ENCODE measurements at regions not wholly inside any gene's neighbourhood (a gene's known extent, or its start where the extent isn't known, plus 50 kb on each side); places are given as distances from the start of the nearest gene placed in this dataset.
"Not testable (repeated sequence)": the region's sequence is repeated elsewhere in the genome, so short reads cannot be mapped to it uniquely, and the experiment has no call there.

- Histone ChIP-seq H3K27ac (ENCODE audit: low read depth, low read length) (peak overlapping the region; percentile 51), H3K9me3 (ENCODE audit: control insufficient read depth, insufficient read depth, low read length) (peaks cover 3% of the 10 kb centered on the region), H3K27me3 (ENCODE audit: control insufficient read depth, insufficient read depth, low read length) (no peaks in the 10 kb centered on the region), H3K36me3 (ENCODE audit: control insufficient read depth, insufficient read depth, low read length) (no peaks in the 10 kb centered on the region), H3K4me3 (ENCODE audit: low read depth, low read length) (no peak overlapping the region), H3K4me1 (ENCODE audit: control insufficient read depth, insufficient read depth, low read length) (peaks cover 10% of the 10 kb centered on the region)
- 46% methylated on average over 4 of the region's 6 CpGs for WGBS (ENCODE audit: insufficient coverage)
- DNase-seq (ENCODE audit: low read depth in 4 of 6, low spot score in 6 of 6): peak in 3 of 6 donors; percentile 32 to 68 (median 38)
These were observed 142.3 kb upstream of the EDNRB start for GRCh38 chr13:78060966-78061365.

GRCh38 chr13:78056865-78057264 is 138.2 kb upstream of the EDNRB start:
- H3K27ac ChIP-seq (ENCODE audit: low read depth, low read length); H3K36me3 ChIP-seq (ENCODE audit: control insufficient read depth, insufficient read depth, low read length); H3K4me3 ChIP-seq (ENCODE audit: low read depth, low read length); DNase-seq (ENCODE audit: low read depth in 4 of 6, low spot score in 6 of 6); H3K27me3 ChIP-seq (ENCODE audit: control insufficient read depth, insufficient read depth, low read length); H3K9me3 ChIP-seq (ENCODE audit: control insufficient read depth, insufficient read depth, low read length): not testable (repeated sequence)
- peaks cover 12% of the 10 kb centered on the region for H3K4me1 ChIP-seq (ENCODE audit: control insufficient read depth, insufficient read depth, low read length)
- 100% methylated on average over 2 of the region's 2 CpGs for WGBS (ENCODE audit: insufficient coverage)

- Histone ChIP-seq H3K4me3 (ENCODE audit: low read depth, low read length) (peak overlapping the region; percentile 26), H3K36me3 (ENCODE audit: control insufficient read depth, insufficient read depth, low read length) (no peaks in the 10 kb centered on the region), H3K27ac (ENCODE audit: low read depth, low read length) (peak overlapping the region; percentile 87), H3K9me3 (ENCODE audit: control insufficient read depth, insufficient read depth, low read length) (peaks cover 3% of the 10 kb centered on the region), H3K27me3 (ENCODE audit: control insufficient read depth, insufficient read depth, low read length) (no peaks in the 10 kb centered on the region), H3K4me1 (ENCODE audit: control insufficient read depth, insufficient read depth, low read length) (peaks cover 4% of the 10 kb centered on the region)
- peak in 3 of 6 donors; percentile 61 to 84 (median 68) for DNase-seq (ENCODE audit: low read depth in 4 of 6, low spot score in 6 of 6)
- WGBS (ENCODE audit: insufficient coverage): 13% methylated on average over 1 of the region's 3 CpGs
These were observed 135.5 kb upstream of the EDNRB start for GRCh38 chr13:78054157-78054556.

- Histone ChIP-seq H3K9me3 (ENCODE audit: control insufficient read depth, insufficient read depth, low read length) (no peaks in the 10 kb centered on the region), H3K4me1 (ENCODE audit: control insufficient read depth, insufficient read depth, low read length) (no peaks in the 10 kb centered on the region), H3K4me3 (ENCODE audit: low read depth, low read length) (no peak overlapping the region), H3K27me3 (ENCODE audit: control insufficient read depth, insufficient read depth, low read length) (no peaks in the 10 kb centered on the region), H3K27ac (ENCODE audit: low read depth, low read length) (no peak overlapping the region), H3K36me3 (ENCODE audit: control insufficient read depth, insufficient read depth, low read length) (no peaks in the 10 kb centered on the region)
- no CpG with 5 or more reads among the region's 1 CpG for WGBS (ENCODE audit: insufficient coverage)
- DNase-seq (ENCODE audit: low read depth in 4 of 6, low spot score in 6 of 6): no peak
These were observed 128.5 kb upstream of the EDNRB start for GRCh38 chr13:78047151-78047550.

GRCh38 chr13:78046331-78046730 is 127.7 kb upstream of the EDNRB start:
- Histone ChIP-seq H3K4me1 (ENCODE audit: control insufficient read depth, insufficient read depth, low read length) (no peaks in the 10 kb centered on the region), H3K4me3 (ENCODE audit: low read depth, low read length) (no peak overlapping the region), H3K9me3 (ENCODE audit: control insufficient read depth, insufficient read depth, low read length) (no peaks in the 10 kb centered on the region), H3K27ac (ENCODE audit: low read depth, low read length) (no peak overlapping the region), H3K27me3 (ENCODE audit: control insufficient read depth, insufficient read depth, low read length) (no peaks in the 10 kb centered on the region), H3K36me3 (ENCODE audit: control insufficient read depth, insufficient read depth, low read length) (no peaks in the 10 kb centered on the region)
- no CpG with 5 or more reads among the region's 2 CpGs for WGBS (ENCODE audit: insufficient coverage)
- DNase-seq (ENCODE audit: low read depth in 4 of 6, low spot score in 6 of 6): no peak

GRCh38 chr13:78045916-78046315 is 127.3 kb upstream of the EDNRB start:
- no peak overlapping the region for H3K27ac ChIP-seq (ENCODE audit: low read depth, low read length)
- WGBS (ENCODE audit: insufficient coverage): no CpG with 5 or more reads among the region's 3 CpGs
- no peak for DNase-seq (ENCODE audit: low read depth in 4 of 6, low spot score in 6 of 6)

GRCh38 chr13:78041366-78041765 is 122.7 kb upstream of the EDNRB start:
- H3K9me3 ChIP-seq (ENCODE audit: control insufficient read depth, insufficient read depth, low read length); H3K4me3 ChIP-seq (ENCODE audit: low read depth, low read length); DNase-seq (ENCODE audit: low read depth in 4 of 6, low spot score in 6 of 6); H3K27ac ChIP-seq (ENCODE audit: low read depth, low read length); H3K27me3 ChIP-seq (ENCODE audit: control insufficient read depth, insufficient read depth, low read length); H3K36me3 ChIP-seq (ENCODE audit: control insufficient read depth, insufficient read depth, low read length); H3K4me1 ChIP-seq (ENCODE audit: control insufficient read depth, insufficient read depth, low read length): not testable (repeated sequence)
- WGBS (ENCODE audit: insufficient coverage): 100% methylated on average over 1 of the region's 3 CpGs

More at GRCh38 chr13:78045916-78046315, 127.3 kb upstream of the EDNRB start:
- Histone ChIP-seq H3K36me3 (ENCODE audit: control insufficient read depth, insufficient read depth, low read length) (no peaks in the 10 kb centered on the region), H3K4me1 (ENCODE audit: control insufficient read depth, insufficient read depth, low read length) (no peaks in the 10 kb centered on the region), H3K4me3 (ENCODE audit: low read depth, low read length) (no peak overlapping the region), H3K27me3 (ENCODE audit: control insufficient read depth, insufficient read depth, low read length) (no peaks in the 10 kb centered on the region), H3K9me3 (ENCODE audit: control insufficient read depth, insufficient read depth, low read length) (no peaks in the 10 kb centered on the region)

- WGBS (ENCODE audit: insufficient coverage): no CpG with 5 or more reads among the region's 4 CpGs
- no peaks in the 10 kb centered on the region for H3K4me1 ChIP-seq (ENCODE audit: control insufficient read depth, insufficient read depth, low read length)
- H3K36me3 ChIP-seq (ENCODE audit: control insufficient read depth, insufficient read depth, low read length): no peaks in the 10 kb centered on the region
- no peak overlapping the region for H3K27ac ChIP-seq (ENCODE audit: low read depth, low read length)
- H3K9me3 ChIP-seq (ENCODE audit: control insufficient read depth, insufficient read depth, low read length): no peaks in the 10 kb centered on the region
- H3K4me3 ChIP-seq (ENCODE audit: low read depth, low read length): no peak overlapping the region
- DNase-seq (ENCODE audit: low read depth in 4 of 6, low spot score in 6 of 6): peak in 2 of 6 donors; percentile 10 to 71
- no peaks in the 10 kb centered on the region for H3K27me3 ChIP-seq (ENCODE audit: control insufficient read depth, insufficient read depth, low read length)
These were observed 121.7 kb upstream of the EDNRB start for GRCh38 chr13:78040205-78040830.

- Histone ChIP-seq H3K9me3 (ENCODE audit: control insufficient read depth, insufficient read depth, low read length) (no peaks in the 10 kb centered on the region), H3K36me3 (ENCODE audit: control insufficient read depth, insufficient read depth, low read length) (no peaks in the 10 kb centered on the region), H3K27me3 (ENCODE audit: control insufficient read depth, insufficient read depth, low read length) (no peaks in the 10 kb centered on the region), H3K27ac (ENCODE audit: low read depth, low read length) (no peak overlapping the region), H3K4me3 (ENCODE audit: low read depth, low read length) (no peak overlapping the region), H3K4me1 (ENCODE audit: control insufficient read depth, insufficient read depth, low read length) (no peaks in the 10 kb centered on the region)
- DNase-seq (ENCODE audit: low read depth in 4 of 6, low spot score in 6 of 6): peak in 1 of 6 donors; percentile 32
These were observed 118.2 kb upstream of the EDNRB start for GRCh38 chr13:78036841-78037240.

GRCh38 chr13:78035500-78035899 is 116.9 kb upstream of the EDNRB start:
- WGBS (ENCODE audit: insufficient coverage): no CpG with 5 or more reads among the region's 1 CpG
- H3K27me3 ChIP-seq (ENCODE audit: control insufficient read depth, insufficient read depth, low read length): no peaks in the 10 kb centered on the region
- no peak for DNase-seq (ENCODE audit: low read depth in 4 of 6, low spot score in 6 of 6)
- no peaks in the 10 kb centered on the region for H3K36me3 ChIP-seq (ENCODE audit: control insufficient read depth, insufficient read depth, low read length)
- no peaks in the 10 kb centered on the region for H3K9me3 ChIP-seq (ENCODE audit: control insufficient read depth, insufficient read depth, low read length)
- H3K4me1 ChIP-seq (ENCODE audit: control insufficient read depth, insufficient read depth, low read length): no peaks in the 10 kb centered on the region
- H3K4me3 ChIP-seq (ENCODE audit: low read depth, low read length): no peak overlapping the region
- no peak overlapping the region for H3K27ac ChIP-seq (ENCODE audit: low read depth, low read length)

All from spinal cord (tissue), 9 donors.